Activated CD4-positive, CD25-positive, alpha-beta regulatory T cell treated with anti-CD3 and anti-CD28 coated beads, Interleukin-2, amount 50 U/mL, for 24 hours (primary cell): ENCODE measurements at regions not wholly inside any gene's neighbourhood (a gene's known extent, or its start where the extent isn't known, plus 50 kb on each side); places are given as distances from the start of the nearest gene placed in this dataset.

Source experiments
- ATAC-seq, 2 donors: fragments of 150-1000 bp; cut with Tn5 transposase; one replicate each; pipeline ENCODE4 v1.10.0; 2021; ENCODE audit warnings: mild to moderate bottlenecking in 1 of 2, moderate library complexity in 1 of 2

GRCh38 chr15:88403351-88403791 is 63.8 kb downstream of the MRPL46 start:
- no peak for ATAC-seq

- no peak for ATAC-seq
Measured at GRCh38 chr15:88401996-88402656, 65.1 kb downstream of the MRPL46 start.

GRCh38 chr15:88401251-88401995 is 65.8 kb downstream of the MRPL46 start:
- no peak for ATAC-seq

GRCh38 chr15:88400591-88401250 is 66.5 kb downstream of the MRPL46 start:
- no peak for ATAC-seq

- ATAC-seq, result no peak
Measured at GRCh38 chr15:88400084-88400483, 67.1 kb downstream of the MRPL46 start.

- ATAC-seq, result no peak
Measured at GRCh38 chr15:88399021-88399685, 68.0 kb downstream of the MRPL46 start.

GRCh38 chr15:88398011-88398410 is 69.2 kb downstream of the MRPL46 start:
- no peak for ATAC-seq

- ATAC-seq, result no peak
Measured at GRCh38 chr15:88397506-88397905, 69.7 kb downstream of the MRPL46 start.

- no peak for ATAC-seq
Measured at GRCh38 chr15:88395872-88396781, 71.1 kb downstream of the MRPL46 start.

- ATAC-seq, result no peak
Measured at GRCh38 chr15:88395241-88395640, 71.9 kb downstream of the MRPL46 start.

GRCh38 chr15:88394553-88395145 is 72.5 kb downstream of the MRPL46 start:
- ATAC-seq, result no peak

GRCh38 chr15:88393719-88394519 is 73.3 kb downstream of the MRPL46 start:
- no peak for ATAC-seq

- ATAC-seq, result no peak
Measured at GRCh38 chr15:88391700-88392099, 75.5 kb downstream of the MRPL46 start.

GRCh38 chr15:88391006-88391405 is 76.2 kb downstream of the MRPL46 start:
- ATAC-seq, result no peak

GRCh38 chr15:88390164-88390901 is 76.9 kb downstream of the MRPL46 start:
- ATAC-seq, result no peak

- no peak for ATAC-seq
Measured at GRCh38 chr15:88389120-88389519, 78.1 kb downstream of the MRPL46 start.

GRCh38 chr15:88388686-88389085 is 78.5 kb downstream of the MRPL46 start:
- ATAC-seq, result no peak

GRCh38 chr15:88385078-88385700 is 82.0 kb downstream of the MRPL46 start:
- peak; percentile 51 to 57 for ATAC-seq

GRCh38 chr15:88383354-88383753 is 83.8 kb downstream of the MRPL46 start:
- no peak for ATAC-seq
